HUDEP-2 (cell line): ENCODE measurements at regions not wholly inside any gene's neighbourhood (a gene's known extent, or its start where the extent isn't known, plus 50 kb on each side); places are given as distances from the start of the nearest gene placed in this dataset.

Experiments used
- DNase-seq, 76 experiments: peaks; one replicate each; lab custom pipeline; 2025; ENCODE audit not compliant: unreplicated experiment in 76 of 76; lab: John Stamatoyannopoulos, UW

- DNase-seq: no peak
Measured at GRCh38 chr18:30381826-30382225, 660.7 kb downstream of the DSC3 start.

- DNase-seq: no peak
Measured at GRCh38 chr18:30378097-30378496, 664.4 kb downstream of the DSC3 start.

- peak in 28 of 76 experiments; percentile 1 to 49 (median 20) for DNase-seq
Measured at GRCh38 chr18:30376515-30376914, 666.0 kb downstream of the DSC3 start.

GRCh38 chr18:30361864-30362540 lies 680.5 kb downstream of the DSC3 start:
- no peak for DNase-seq

- DNase-seq: no peak
Measured at GRCh38 chr18:30359521-30359920, 683.0 kb downstream of the DSC3 start.

GRCh38 chr18:30358555-30358954 lies 684.0 kb downstream of the DSC3 start:
- DNase-seq: no peak

- DNase-seq: no peak
Measured at GRCh38 chr18:30352551-30353168, 689.9 kb downstream of the DSC3 start.

- DNase-seq: no peak
Measured at GRCh38 chr18:30350263-30350662, 692.3 kb downstream of the DSC3 start.

- no peak for DNase-seq
Measured at GRCh38 chr18:30343090-30343489, 699.5 kb downstream of the DSC3 start.

GRCh38 chr18:30342675-30343074 lies 699.9 kb downstream of the DSC3 start:
- DNase-seq: no peak

- no peak for DNase-seq
Measured at GRCh38 chr18:30334781-30335180, 707.8 kb downstream of the DSC3 start.

- no peak for DNase-seq
Measured at GRCh38 chr18:30333310-30333709, 709.2 kb downstream of the DSC3 start.

- DNase-seq: no peak
Measured at GRCh38 chr18:30328839-30329238, 713.7 kb downstream of the DSC3 start.

- no peak for DNase-seq
Measured at GRCh38 chr18:30302181-30302580, 740.4 kb downstream of the DSC3 start.

GRCh38 chr18:30298769-30299168 lies 743.8 kb downstream of the DSC3 start:
- DNase-seq: no peak

- DNase-seq: no peak
Measured at GRCh38 chr18:30288662-30289414, 753.7 kb downstream of the DSC3 start.

- DNase-seq: peak in 24 of 76 experiments; percentile 2 to 63 (median 25)
Measured at GRCh38 chr18:30280861-30281470, 761.6 kb downstream of the DSC3 start.

- no peak for DNase-seq
Measured at GRCh38 chr18:30280186-30280585, 762.4 kb downstream of the DSC3 start.

GRCh38 chr18:30277676-30278075 lies 764.9 kb downstream of the DSC3 start:
- no peak for DNase-seq

- DNase-seq: no peak
Measured at GRCh38 chr18:30271716-30272115, 770.8 kb downstream of the DSC3 start.

GRCh38 chr18:30265190-30265589 lies 777.4 kb downstream of the DSC3 start:
- no peak for DNase-seq
